GM18909 (cell line): ENCODE measurements at regions not wholly inside any gene's neighbourhood (a gene's known extent, or its start where the extent isn't known, plus 50 kb on each side); places are given as distances from the start of the nearest gene placed in this dataset.

Source experiments
- ATAC-seq: cut with Tn5 transposase; IDR thresholded peaks from one replicate; pipeline ENCODE4 v1.9.1; 2021; ENCODE audit warnings: mild to moderate bottlenecking; ENCODE audit not compliant: unreplicated experiment, poor library complexity

- no peak for ATAC-seq
Measured at GRCh38 chr3:88209356-88209755, 59.6 kb downstream of the C3orf38 start.

DNA sequence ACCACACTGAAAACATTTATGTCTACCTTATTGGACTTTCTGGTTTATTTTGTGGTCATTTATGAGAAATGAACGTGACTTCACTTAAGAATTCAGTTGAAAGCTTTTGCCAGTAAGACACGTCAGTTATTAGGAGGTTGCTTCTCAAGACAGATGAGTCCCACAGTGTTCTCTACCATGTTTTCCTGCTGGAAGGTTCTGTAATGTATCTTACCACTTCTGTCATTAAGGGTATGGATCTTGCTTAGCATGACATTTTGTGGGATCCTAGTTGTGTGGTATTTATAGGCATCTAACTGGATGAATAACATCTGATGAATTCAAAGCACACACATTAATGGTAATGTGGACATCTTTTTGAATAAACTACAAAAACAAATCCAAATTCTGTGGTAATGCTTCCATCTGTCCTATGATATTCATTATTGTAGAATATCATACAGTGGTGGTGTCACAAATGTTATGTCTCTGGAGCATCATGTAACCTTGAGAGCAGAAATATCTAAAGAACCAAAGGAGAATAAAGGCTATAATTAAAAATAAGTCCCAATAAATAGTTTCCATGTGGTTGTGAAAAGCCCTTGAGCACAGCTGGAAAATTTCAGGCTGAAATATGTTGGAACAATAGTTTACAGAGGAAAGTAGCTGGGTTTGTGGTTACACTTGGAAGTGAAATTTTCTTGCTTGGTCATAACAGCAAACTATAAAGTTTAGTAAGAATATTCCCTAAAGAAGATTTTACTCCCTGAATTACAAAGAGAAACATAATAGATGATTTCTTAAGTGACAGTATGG is 61.5 kb downstream of the C3orf38 start:
- ATAC-seq: no peak

GRCh38 chr3:88219138-88219792 is 69.5 kb downstream of the C3orf38 start:
- peak; percentile 77 for ATAC-seq

DNA sequence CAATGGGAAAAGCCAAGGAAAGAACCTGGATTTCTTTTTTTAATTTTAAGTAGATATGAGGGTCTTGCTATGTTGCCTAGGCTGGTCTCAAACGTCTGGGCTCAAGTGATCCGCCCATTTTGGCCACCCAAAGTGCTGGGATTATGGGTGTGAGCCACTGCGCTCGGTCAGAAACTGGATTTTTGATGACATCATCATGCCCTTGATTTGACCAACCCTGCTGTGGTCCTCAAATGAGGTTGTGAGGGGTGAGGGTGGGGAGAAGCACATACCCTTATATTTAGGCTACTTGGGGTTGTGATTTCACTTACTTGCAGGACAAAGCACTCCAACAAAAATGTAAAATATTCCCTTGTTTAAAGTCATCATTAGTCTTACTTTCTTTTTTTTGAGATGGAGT is 70.4 kb downstream of the C3orf38 start:
- ATAC-seq: no peak

DNA sequence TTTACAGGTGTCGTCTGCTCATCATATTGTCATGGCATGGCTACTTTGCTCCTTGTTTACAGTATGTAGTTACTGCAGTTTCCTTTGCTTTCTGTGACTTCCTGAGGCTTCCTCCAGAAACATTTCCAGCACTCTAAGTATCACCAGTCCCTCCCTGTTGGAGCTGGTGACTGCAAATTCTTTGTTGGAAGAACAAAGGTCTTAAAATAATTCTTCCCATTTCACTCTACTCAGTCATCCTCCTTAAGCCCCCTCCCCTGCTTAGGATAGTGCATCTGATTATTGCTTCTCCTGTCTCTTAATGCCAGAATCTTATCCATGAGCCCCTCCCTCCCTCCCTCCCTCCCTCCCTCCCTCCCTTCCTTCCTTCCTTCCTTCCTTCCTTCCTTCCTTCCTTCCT is 72.0 kb downstream of the C3orf38 start:
- ATAC-seq: no peak

DNA sequence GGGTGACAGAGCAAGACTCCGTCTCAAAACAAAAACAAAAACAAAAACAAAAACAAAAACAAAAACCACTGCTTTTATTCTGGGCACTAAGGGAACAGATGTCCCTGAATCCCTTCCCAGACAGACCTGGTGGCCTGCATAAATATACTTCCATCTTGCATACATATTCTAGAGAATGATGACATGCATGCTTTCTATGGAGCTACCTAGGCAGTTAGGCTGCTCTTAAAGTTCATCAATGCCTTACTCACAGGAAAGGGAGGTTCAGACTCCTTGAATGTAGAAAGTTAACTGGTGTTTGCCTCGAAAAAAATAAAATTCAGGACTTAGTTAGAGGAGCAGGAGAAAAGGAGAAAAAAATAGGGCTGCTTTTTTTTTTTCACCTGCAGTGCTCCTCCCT is 72.6 kb downstream of the C3orf38 start:
- ATAC-seq: no peak

DNA sequence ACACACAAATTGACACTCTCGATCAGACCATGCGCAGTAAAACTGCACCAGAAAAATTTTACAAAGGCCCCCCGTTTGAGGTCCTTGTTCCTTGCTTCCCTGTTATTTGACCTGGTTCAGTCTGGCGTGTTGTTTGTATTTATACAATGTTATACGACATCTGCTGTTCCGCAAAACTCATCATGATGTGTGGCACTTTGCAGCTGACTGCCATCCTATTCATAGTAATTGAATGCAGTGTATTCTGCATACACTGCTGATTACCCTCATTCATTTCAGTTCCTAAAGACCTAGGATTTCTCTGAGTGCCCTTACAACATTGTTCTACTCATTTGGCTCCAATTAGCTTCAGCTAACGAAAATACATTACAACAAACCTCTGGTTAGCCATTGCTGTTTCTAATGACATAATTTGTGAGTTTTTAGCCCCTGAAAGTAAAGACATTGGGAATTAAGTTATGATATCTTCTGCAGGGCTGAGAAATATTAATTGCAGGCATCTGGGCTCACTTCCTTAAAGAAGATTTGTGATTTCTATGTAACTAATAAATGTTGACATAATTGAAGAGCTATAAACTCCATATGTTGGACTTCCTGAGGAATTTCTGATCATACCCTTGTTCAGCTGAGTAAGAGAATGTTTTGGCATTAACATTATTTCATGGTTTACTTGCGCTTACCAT is 75.7 kb downstream of the C3orf38 start:
- ATAC-seq: no peak

- no peak for ATAC-seq
Measured at GRCh38 chr3:88226910-88227309, 77.2 kb downstream of the C3orf38 start.

GRCh38 chr3:88230638-88231037 is 80.9 kb downstream of the C3orf38 start:
- no peak for ATAC-seq

DNA sequence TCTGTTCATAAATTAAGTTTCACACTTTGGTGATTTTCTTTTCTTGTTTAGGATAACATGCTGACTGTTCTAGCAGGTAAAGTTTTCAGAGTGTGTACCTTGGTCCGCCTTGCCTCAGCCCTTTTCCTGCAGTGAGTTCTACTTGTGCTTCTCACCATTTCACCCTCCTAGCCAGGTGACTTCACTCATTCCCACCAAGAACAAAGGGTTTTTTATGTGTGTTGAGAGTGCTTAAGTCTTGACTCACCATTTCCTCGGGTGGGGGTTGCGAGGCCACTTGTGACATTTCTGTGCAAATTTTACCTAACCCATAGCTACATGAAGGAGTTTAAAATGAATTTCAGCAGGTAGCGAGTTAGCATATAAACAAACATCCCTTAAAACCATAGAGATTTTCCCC is 81.4 kb downstream of the C3orf38 start:
- ATAC-seq: no peak

GRCh38 chr3:88231632-88232031 is 81.9 kb downstream of the C3orf38 start:
- ATAC-seq: no peak

DNA sequence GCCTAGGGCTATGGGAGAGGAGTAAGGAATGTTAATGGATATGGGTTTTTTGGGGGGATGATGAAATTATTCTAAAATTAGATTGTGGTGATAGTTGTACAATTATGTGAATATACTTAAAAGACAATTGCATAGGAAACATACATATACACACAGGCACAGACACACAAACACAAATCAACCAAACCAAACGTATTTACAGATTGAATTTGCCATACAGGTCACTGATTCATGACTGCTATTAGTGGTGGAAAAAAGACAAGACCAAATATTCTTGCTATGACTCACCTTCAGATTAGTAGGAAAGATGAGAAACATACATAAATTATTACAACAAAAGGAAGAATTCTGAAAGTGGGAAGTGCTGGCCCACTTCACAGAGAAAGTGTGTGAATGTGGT is 85.3 kb downstream of the C3orf38 start:
- ATAC-seq: no peak

- ATAC-seq: no peak
Measured at GRCh38 chr3:88239870-88240269, 90.1 kb downstream of the C3orf38 start.

DNA sequence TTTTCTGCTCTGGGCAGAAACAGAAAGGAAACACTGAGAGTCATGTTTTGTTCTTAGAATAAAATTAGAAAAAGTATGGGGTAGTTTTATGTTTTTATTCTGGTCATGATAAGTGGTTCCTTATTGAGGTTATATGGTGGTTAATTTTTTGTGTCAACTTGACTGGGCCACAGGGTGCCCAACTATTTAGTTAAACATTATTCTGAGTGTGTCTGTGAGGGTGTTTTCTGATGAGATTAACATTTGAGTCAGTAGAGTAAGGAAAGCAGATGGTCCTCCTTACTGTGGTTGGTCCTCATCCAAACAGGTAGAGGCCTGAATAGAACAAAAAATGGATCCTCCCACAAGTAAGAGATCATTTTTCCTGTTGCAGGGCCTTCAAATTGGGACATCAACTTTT is 98.9 kb downstream of the C3orf38 start:
- peak; percentile 51 for ATAC-seq

GRCh38 chr3:88259045-88259444 is 109.3 kb downstream of the C3orf38 start:
- no peak for ATAC-seq

DNA sequence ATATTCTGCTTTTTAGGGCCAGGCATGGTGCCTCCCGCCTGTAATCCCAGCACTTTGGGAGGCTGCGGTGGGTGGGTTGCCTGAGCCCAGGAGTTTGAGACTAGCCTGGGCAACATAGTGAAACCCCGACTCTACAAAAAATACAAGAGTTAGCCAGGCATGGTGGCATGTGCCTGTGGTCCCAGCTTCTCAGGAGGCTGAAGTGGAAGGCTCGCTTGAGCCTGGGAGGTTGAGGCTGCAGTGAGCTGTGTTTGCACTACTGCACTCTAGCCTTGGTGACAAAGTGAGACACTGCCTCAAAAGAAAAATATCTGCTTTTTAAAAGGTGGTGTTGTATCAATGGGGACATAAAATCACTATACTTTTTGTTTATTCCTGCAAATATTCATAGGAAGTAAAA is 112.8 kb downstream of the C3orf38 start:
- no peak for ATAC-seq

GRCh38 chr3:88263417-88264100 is 113.8 kb downstream of the C3orf38 start:
- no peak for ATAC-seq

GRCh38 chr3:88267441-88267840 is 117.7 kb downstream of the C3orf38 start:
- ATAC-seq: no peak

DNA sequence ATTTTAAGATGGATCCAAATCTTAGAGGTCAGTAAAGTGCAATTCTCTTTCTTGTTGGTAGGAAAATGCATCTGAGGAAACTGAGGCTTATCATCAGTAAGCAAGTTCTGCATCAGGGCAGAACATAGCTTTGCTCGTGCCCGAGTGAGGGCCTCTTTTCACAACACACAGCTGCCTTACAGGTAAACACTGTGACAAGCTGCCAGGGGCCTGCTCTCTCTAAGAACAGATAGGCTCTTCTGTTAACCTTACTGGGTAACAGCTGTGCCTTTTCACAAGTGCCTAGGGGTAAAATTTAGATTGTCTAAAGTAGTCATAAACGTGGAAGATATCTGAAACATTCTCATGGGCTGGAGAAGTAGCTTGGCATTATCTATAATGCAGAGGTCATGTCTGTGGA is 118.1 kb downstream of the C3orf38 start:
- no peak for ATAC-seq

DNA sequence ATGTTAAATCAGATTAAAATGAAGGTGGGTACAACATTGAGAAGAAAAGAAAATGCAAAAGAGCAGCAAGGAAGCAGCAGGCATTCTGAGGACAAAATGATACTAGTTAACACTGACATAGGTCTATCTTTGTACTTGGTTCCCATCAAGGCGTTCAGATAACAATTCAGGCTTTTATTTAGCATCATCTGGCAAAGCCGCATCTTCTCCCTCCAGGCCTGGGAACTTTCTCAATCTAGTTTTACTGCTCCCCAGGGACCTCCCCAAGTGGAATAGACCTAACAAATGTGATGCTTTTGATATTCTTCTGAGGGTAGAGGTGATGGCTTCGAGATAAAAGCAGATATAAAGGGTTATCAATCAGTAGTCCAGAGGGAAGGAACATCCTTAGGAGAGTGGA is 130.6 kb downstream of the C3orf38 start:
- no peak for ATAC-seq
